ENCODE measurements at regions not wholly inside any gene's neighbourhood (a gene's known extent, or its start where the extent isn't known, plus 50 kb on each side); places are given as distances from the start of the nearest gene placed in this dataset.

DNA sequence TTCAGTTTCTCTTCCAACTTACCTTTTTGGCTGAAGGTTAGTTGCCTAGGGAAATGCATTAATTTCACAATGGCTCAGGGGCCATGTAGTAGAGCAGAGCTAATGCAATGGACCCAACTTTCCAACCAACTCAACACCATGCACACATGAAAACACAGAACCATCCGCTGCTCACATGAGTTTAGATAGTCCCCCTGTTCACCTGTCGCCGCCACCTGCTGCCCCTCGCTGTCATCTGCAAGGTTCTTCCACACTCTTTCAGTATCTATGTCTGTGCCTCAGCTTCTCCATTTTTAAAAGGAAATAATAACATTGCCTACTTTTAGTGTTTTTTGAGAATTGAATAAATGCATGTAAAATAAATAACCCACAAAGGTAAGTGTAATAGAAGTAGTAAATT is 585.6 kb downstream of the ETNK1 start:
- WGBS, result 95% methylated on average over 4 of the region's 4 CpGs
- no peak overlapping the region for H3K9ac ChIP-seq (ENCODE audit: low read depth, low read length)
- no peaks in the 10 kb centered on the region for H3K4me1 ChIP-seq (ENCODE audit: insufficient read depth, low read length)
- no peaks in the 10 kb centered on the region for H3K36me3 ChIP-seq (ENCODE audit: insufficient read depth, low read length)
- peaks cover 11% of the 10 kb centered on the region for H3K9me3 ChIP-seq (ENCODE audit: insufficient read depth, low read depth, low read length)
- H3K27me3 ChIP-seq (ENCODE audit: insufficient read depth, low read length), result no peaks in the 10 kb centered on the region
- H3K27ac ChIP-seq (ENCODE audit: low read depth, low read length), result no peak overlapping the region
- no peak overlapping the region for H3K4me3 ChIP-seq (ENCODE audit: low read length)

DNA sequence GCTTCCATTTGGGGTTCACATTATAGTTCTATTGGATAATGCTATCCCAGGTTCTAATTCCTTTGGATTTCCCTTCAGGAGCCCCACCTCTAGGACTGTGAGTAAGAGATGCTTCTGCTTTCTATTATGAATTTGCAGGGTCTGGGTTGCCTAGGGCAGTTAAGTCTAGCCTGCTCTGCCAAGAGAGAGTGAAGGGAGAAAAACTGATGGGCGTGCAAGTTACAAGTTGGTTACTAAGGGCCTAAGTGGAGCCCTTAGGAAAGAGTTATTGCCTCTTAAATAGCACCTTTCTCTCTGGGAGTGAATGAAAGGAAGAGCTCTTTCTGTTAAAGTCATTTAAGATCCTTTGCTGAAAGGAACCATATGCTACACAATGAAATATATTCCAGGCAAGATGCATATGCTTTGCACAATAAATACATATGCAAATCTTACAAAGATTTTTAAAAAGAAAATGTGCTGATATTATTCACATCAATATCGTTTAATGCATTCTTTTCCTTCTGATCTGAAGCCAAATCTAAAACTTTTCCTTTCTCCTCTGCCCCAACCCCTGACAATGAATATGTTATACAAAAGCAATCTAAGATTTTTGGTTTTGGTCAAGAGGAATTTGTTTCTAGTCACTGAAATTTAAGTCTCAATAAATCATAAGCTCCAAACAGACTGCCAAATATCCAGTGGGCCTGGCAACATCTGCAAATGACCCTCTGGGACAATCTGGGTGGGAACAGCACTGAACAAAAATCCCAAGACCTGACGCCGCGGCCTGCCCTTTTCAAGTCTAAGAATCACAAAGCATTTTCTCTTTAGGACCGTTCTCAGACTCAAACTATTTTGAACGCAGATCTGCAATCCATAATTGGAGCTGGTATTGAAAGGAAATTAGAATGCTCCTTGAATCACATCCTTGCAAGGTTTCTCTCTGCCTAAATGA is 586.7 kb downstream of the ETNK1 start:
- WGBS, result 88% methylated on average over 7 of the region's 7 CpGs
- H3K36me3 ChIP-seq (ENCODE audit: insufficient read depth, low read length), result no peaks in the 10 kb centered on the region
- H3K27me3 ChIP-seq (ENCODE audit: insufficient read depth, low read length), result no peaks in the 10 kb centered on the region
- no peaks in the 10 kb centered on the region for H3K4me1 ChIP-seq (ENCODE audit: insufficient read depth, low read length)
- H3K27ac ChIP-seq (ENCODE audit: low read depth, low read length), result no peak overlapping the region
- no peak overlapping the region for H3K9ac ChIP-seq (ENCODE audit: low read depth, low read length)
- peaks cover 16% of the 10 kb centered on the region for H3K9me3 ChIP-seq (ENCODE audit: insufficient read depth, low read depth, low read length)
- no peak overlapping the region for H3K4me3 ChIP-seq (ENCODE audit: low read length)

- Histone ChIP-seq H3K9me3 (ENCODE audit: insufficient read depth, low read depth, low read length) (peaks cover 16% of the 10 kb centered on the region), H3K9ac (ENCODE audit: low read depth, low read length) (no peak overlapping the region), H3K4me1 (ENCODE audit: insufficient read depth, low read length) (no peaks in the 10 kb centered on the region), H3K27ac (ENCODE audit: low read depth, low read length) (no peak overlapping the region), H3K4me3 (ENCODE audit: low read length) (no peak overlapping the region), H3K27me3 (ENCODE audit: insufficient read depth, low read length) (no peaks in the 10 kb centered on the region), H3K36me3 (ENCODE audit: insufficient read depth, low read length) (no peaks in the 10 kb centered on the region)
Measured at GRCh38 chr12:23217158-23217557, 592.2 kb downstream of the ETNK1 start.

- H3K27ac ChIP-seq (ENCODE audit: low read depth, low read length), result no peak overlapping the region
- H3K4me1 ChIP-seq (ENCODE audit: insufficient read depth, low read length), result no peaks in the 10 kb centered on the region
- WGBS, result 95% methylated on average over 2 of the region's 2 CpGs
Measured at GRCh38 chr12:23217667-23218066, 592.7 kb downstream of the ETNK1 start.

DNA sequence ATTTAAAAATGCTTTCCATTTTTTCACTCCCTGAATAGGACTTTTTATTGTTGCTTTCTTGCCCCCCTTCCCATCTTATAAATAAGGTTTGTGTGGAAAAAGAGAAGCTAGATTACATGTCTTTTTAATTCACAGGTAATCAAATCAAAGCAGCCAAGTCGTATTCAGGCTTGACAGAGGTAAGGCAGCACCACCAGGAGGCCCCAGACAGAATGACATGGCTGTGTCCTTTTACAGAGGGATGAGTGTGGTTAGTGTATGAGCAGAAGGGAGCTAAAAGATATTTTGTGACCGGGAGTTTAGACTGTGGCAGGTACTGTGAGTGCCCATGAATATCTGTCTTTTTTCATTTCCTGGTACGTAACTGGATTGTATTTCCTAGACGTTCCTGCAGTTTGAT is 596.1 kb downstream of the ETNK1 start:
- Histone ChIP-seq H3K9me3 (ENCODE audit: insufficient read depth, low read depth, low read length) (0 out of 2 replicates have a peak, but pooled peaks cover under 1% of the 10 kb centered on the region), H3K4me3 (ENCODE audit: low read length) (no peak overlapping the region), H3K27ac (ENCODE audit: low read depth, low read length) (no peak overlapping the region), H3K4me1 (ENCODE audit: insufficient read depth, low read length) (no peaks in the 10 kb centered on the region), H3K9ac (ENCODE audit: low read depth, low read length) (no peak overlapping the region), H3K36me3 (ENCODE audit: insufficient read depth, low read length) (no peaks in the 10 kb centered on the region), H3K27me3 (ENCODE audit: insufficient read depth, low read length) (no peaks in the 10 kb centered on the region)
- WGBS, result 67% methylated on average over 4 of the region's 4 CpGs

More at GRCh38 chr12:23217667-23218066, 592.7 kb downstream of the ETNK1 start:
- no peak overlapping the region for H3K9ac ChIP-seq (ENCODE audit: low read depth, low read length)
- H3K9me3 ChIP-seq (ENCODE audit: insufficient read depth, low read depth, low read length), result peaks cover 16% of the 10 kb centered on the region
- H3K4me3 ChIP-seq (ENCODE audit: low read length), result no peak overlapping the region
- H3K36me3 ChIP-seq (ENCODE audit: insufficient read depth, low read length), result no peaks in the 10 kb centered on the region
- H3K27me3 ChIP-seq (ENCODE audit: insufficient read depth, low read length), result no peaks in the 10 kb centered on the region

GRCh38 chr12:23221926-23222325 is 597.0 kb downstream of the ETNK1 start:
- Histone ChIP-seq H3K9me3 (ENCODE audit: insufficient read depth, low read depth, low read length) (no peaks in the 10 kb centered on the region), H3K27me3 (ENCODE audit: insufficient read depth, low read length) (no peaks in the 10 kb centered on the region), H3K4me3 (ENCODE audit: low read length) (no peak overlapping the region), H3K4me1 (ENCODE audit: insufficient read depth, low read length) (no peaks in the 10 kb centered on the region), H3K27ac (ENCODE audit: low read depth, low read length) (no peak overlapping the region), H3K9ac (ENCODE audit: low read depth, low read length) (no peak overlapping the region), H3K36me3 (ENCODE audit: insufficient read depth, low read length) (no peaks in the 10 kb centered on the region)
- WGBS, result 89% methylated on average over 1 of the region's 1 CpG

DNA sequence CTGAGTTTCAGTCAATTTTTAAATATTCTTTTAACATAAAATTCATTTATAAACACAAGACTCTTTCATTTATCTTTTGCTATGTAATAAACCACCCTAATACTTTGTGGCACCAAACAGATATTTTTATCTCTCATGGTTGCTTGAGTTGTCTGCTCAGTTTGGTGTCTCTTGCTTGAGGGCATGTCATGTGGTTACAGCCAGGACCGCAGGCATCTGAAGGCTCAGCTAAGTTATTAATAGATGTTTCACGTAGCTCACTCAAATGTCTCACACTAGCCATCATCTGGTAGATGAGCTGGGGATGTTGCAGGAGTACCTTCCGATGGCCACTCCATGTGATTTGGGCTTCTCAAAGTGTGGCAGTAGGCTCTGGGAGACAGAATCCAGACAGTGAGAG is 597.8 kb downstream of the ETNK1 start:
- Histone ChIP-seq H3K9me3 (ENCODE audit: insufficient read depth, low read depth, low read length) (no peaks in the 10 kb centered on the region), H3K27ac (ENCODE audit: low read depth, low read length) (no peak overlapping the region), H3K4me1 (ENCODE audit: insufficient read depth, low read length) (no peaks in the 10 kb centered on the region), H3K27me3 (ENCODE audit: insufficient read depth, low read length) (no peaks in the 10 kb centered on the region), H3K36me3 (ENCODE audit: insufficient read depth, low read length) (no peaks in the 10 kb centered on the region), H3K9ac (ENCODE audit: low read depth, low read length) (no peak overlapping the region), H3K4me3 (ENCODE audit: low read length) (no peak overlapping the region)
- 94% methylated on average over 3 of the region's 3 CpGs for WGBS

- no peaks in the 10 kb centered on the region for H3K9me3 ChIP-seq (ENCODE audit: insufficient read depth, low read depth, low read length)
- H3K4me1 ChIP-seq (ENCODE audit: insufficient read depth, low read length), result no peaks in the 10 kb centered on the region
- 100% methylated on average over 1 of the region's 2 CpGs for WGBS
- H3K27me3 ChIP-seq (ENCODE audit: insufficient read depth, low read length), result no peaks in the 10 kb centered on the region
- H3K4me3 ChIP-seq (ENCODE audit: low read length), result no peak overlapping the region
- H3K36me3 ChIP-seq (ENCODE audit: insufficient read depth, low read length), result no peaks in the 10 kb centered on the region
- no peak overlapping the region for H3K27ac ChIP-seq (ENCODE audit: low read depth, low read length)
- H3K9ac ChIP-seq (ENCODE audit: low read depth, low read length), result no peak overlapping the region
Measured at GRCh38 chr12:23228101-23228500, 603.1 kb downstream of the ETNK1 start.

DNA sequence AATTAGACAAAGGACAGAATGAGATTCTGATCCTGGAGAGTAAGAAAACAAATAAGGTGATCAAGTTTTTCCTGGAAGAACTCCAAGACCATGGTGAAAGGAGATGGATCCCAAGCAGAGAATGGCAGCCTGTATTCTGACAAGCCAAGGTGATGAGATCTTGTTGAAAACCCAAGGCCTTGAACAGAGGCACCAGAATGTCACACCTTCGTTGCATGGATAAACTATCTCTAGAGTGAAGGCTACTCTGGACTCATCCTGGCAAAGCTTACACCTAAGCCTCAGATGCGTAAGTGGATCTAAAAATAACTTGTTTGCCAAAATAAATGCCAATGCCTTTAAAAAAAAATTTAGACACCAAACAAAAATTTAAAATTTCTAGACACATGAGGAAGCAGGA is 605.9 kb downstream of the ETNK1 start:
- WGBS, result 94% methylated on average over 2 of the region's 2 CpGs
- H3K4me3 ChIP-seq (ENCODE audit: low read length), result no peak overlapping the region

DNA sequence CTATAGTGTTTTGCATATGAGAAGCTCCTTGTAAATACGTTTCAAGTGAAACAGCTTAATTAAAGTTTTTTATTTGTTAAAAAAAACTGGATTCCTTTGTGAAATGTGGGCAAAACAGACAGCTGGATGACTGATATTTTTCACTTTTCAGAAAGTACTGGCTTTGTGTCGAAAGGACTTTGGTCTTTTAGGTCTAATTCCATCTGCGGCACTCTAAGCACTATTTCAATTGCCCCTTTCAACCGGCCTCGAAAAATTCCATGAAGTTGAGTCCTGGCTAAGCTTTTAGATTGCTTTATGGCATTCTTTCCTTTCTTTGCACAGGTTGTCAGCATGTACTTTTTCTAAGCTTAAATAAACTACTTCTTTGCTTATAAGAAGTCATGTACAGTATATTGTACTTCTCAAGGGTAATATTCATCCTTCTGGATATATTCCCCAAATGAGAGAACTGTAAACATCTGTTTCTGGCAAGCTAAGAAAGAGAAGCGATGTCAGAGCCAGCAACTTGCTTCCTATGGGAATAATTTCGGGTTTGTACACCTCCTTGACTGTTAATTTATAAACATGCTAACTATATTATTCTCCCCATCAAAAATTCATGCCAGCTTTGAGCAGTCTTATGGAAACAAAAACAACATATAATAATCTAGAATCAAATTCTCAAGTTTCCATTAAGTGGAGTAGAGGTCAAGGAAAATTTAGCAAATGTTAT is 611.3 kb downstream of the ETNK1 start:
- no peaks in the 10 kb centered on the region for H3K36me3 ChIP-seq (ENCODE audit: insufficient read depth, low read length)
- no peak overlapping the region for H3K27ac ChIP-seq (ENCODE audit: low read depth, low read length)
- H3K4me1 ChIP-seq (ENCODE audit: insufficient read depth, low read length), result peaks cover 9% of the 10 kb centered on the region; the same call in 1 of the 2 replicates
- H3K9ac ChIP-seq (ENCODE audit: low read depth, low read length), result no peak overlapping the region
- no peaks in the 10 kb centered on the region for H3K27me3 ChIP-seq (ENCODE audit: insufficient read depth, low read length)
- WGBS, result 93% methylated on average over 7 of the region's 7 CpGs
- no peaks in the 10 kb centered on the region for H3K9me3 ChIP-seq (ENCODE audit: insufficient read depth, low read depth, low read length)
- H3K4me3 ChIP-seq (ENCODE audit: low read length), result no peak overlapping the region

More for the DNA sequence above, 605.9 kb downstream of the ETNK1 start:
- Histone ChIP-seq H3K27ac (ENCODE audit: low read depth, low read length) (no peak overlapping the region), H3K36me3 (ENCODE audit: insufficient read depth, low read length) (no peaks in the 10 kb centered on the region), H3K9ac (ENCODE audit: low read depth, low read length) (no peak overlapping the region), H3K4me1 (ENCODE audit: insufficient read depth, low read length) (peaks cover 4% of the 10 kb centered on the region; the same call in 1 of the 2 replicates), H3K27me3 (ENCODE audit: insufficient read depth, low read length) (no peaks in the 10 kb centered on the region), H3K9me3 (ENCODE audit: insufficient read depth, low read depth, low read length) (no peaks in the 10 kb centered on the region)

- no peaks in the 10 kb centered on the region for H3K36me3 ChIP-seq (ENCODE audit: insufficient read depth, low read length)
- no peak overlapping the region for H3K4me3 ChIP-seq (ENCODE audit: low read length)
- peaks cover 9% of the 10 kb centered on the region; the same call in 1 of the 2 replicates for H3K4me1 ChIP-seq (ENCODE audit: insufficient read depth, low read length)
- H3K27ac ChIP-seq (ENCODE audit: low read depth, low read length), result no peak overlapping the region
- H3K27me3 ChIP-seq (ENCODE audit: insufficient read depth, low read length), result no peaks in the 10 kb centered on the region
- 86% methylated on average over 1 of the region's 1 CpG for WGBS
- H3K9me3 ChIP-seq (ENCODE audit: insufficient read depth, low read depth, low read length), result no peaks in the 10 kb centered on the region
- no peak overlapping the region for H3K9ac ChIP-seq (ENCODE audit: low read depth, low read length)
Measured at GRCh38 chr12:23236811-23237210, 611.8 kb downstream of the ETNK1 start.

Data from HUES64 (cell line).